RPMI7951 (cell line): ENCODE measurements at regions not wholly inside any gene's neighbourhood (a gene's known extent, or its start where the extent isn't known, plus 50 kb on each side); places are given as distances from the start of the nearest gene placed in this dataset.

ENCODE experiments used
- DNase-seq: peaks from one replicate; pipeline ENCODE4 v3.0.0-alpha.2; 2012; ENCODE audit warnings: low read depth

- no peak for DNase-seq
Measured at GRCh38 chr3:141669434-141669833, 68.7 kb upstream of the RNF7 start.

- DNase-seq: no peak
Measured at GRCh38 chr3:141677701-141678100, 60.4 kb upstream of the RNF7 start.

- peak; percentile 79 for DNase-seq
Measured at GRCh38 chr3:141680620-141681389, 57.3 kb upstream of the RNF7 start.

- DNase-seq: no peak
Measured at GRCh38 chr3:141681390-141681780, 56.7 kb upstream of the RNF7 start.

GRCh38 chr3:141682007-141682406, 56.1 kb upstream of the RNF7 start:
- no peak for DNase-seq

GRCh38 chr3:141682921-141683320, 55.2 kb upstream of the RNF7 start:
- no peak for DNase-seq

- no peak for DNase-seq
Measured at GRCh38 chr3:141684758-141685157, 53.3 kb upstream of the RNF7 start.

GRCh38 chr3:141686466-141687291, 51.4 kb upstream of the RNF7 start:
- DNase-seq: peak; percentile 93
